Stimulated activated CD8-positive, alpha-beta memory T cell treated with anti-CD3 and anti-CD28 coated beads, Interleukin-15, amount 100 ng/mL, for 1 hour (primary cell): ENCODE measurements at regions not wholly inside any gene's neighbourhood (a gene's known extent, or its start where the extent isn't known, plus 50 kb on each side); places are given as distances from the start of the nearest gene placed in this dataset.

Experiments used
- DNase-seq: peaks from one replicate; pipeline ENCODE4 v3.0.0-alpha.2; 2020; ENCODE audit warnings: low read depth

- DNase-seq: no peak
Observed at GRCh38 chr1:221106616-221107015, 227.4 kb downstream of the HLX start.

DNA sequence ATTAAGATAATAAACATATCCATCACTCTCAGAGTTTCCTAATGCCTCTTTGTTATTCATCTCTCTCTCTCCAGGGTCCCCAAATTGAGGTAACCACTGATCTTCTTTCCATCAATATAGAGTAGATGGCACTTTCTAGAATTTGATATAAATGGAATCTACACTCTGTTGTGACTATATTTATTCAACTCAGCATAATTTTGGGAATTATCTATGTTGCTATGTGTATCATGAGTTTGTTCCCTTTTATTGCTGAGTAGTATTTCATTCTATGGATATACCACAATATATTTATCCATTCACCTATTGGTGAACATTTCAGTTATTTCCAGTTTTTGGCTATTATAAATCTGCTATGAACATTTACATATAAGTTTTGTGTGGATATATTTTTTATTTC is 230.7 kb downstream of the HLX start:
- no peak for DNase-seq

DNA sequence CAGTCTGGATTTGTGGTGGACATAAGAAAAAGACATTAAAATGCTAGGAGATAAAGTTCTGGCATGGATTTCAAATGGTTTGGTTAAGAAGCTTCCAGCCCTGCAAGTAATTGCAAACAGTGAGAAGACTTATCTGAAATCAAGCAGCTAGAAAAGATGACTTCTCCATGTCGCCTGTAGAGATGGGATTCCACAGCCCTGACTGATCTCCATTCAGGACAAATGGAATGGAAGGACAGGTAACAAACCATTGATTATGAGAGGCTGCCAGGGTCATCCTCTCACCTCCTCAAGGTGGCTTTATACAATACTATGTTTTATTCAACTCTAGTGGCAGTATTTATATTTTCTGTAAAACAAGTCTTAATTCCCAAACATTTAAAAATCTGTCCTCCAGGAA is 237.9 kb downstream of the HLX start:
- no peak for DNase-seq

DNA sequence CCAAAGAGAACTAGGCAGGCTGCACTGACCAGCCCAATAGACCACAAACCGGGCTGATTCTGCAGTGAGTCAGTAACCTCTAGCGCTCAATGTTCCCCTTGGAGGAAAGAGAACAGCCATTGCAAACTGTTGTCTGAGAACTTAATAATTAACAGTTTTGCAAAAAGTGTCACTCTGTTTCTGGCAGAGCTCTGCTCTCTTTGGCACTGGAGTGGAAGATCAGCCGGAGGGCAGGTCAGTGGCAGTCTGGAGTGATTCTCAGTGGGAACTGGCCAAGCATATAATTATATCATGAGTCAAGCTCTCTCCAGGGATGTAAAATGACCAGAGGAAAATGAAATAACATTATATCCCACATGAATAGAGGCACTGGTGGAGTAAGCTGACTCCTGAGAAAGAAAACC is 238.3 kb downstream of the HLX start:
- DNase-seq: no peak

GRCh38 chr1:221118176-221118937 is 239.1 kb downstream of the HLX start:
- no peak for DNase-seq

- no peak for DNase-seq
Observed at GRCh38 chr1:221118938-221119320, 239.7 kb downstream of the HLX start.

GRCh38 chr1:221122501-221122900 is 243.3 kb downstream of the HLX start:
- no peak for DNase-seq

GRCh38 chr1:221125976-221126375 is 246.7 kb downstream of the HLX start:
- DNase-seq: no peak

DNA sequence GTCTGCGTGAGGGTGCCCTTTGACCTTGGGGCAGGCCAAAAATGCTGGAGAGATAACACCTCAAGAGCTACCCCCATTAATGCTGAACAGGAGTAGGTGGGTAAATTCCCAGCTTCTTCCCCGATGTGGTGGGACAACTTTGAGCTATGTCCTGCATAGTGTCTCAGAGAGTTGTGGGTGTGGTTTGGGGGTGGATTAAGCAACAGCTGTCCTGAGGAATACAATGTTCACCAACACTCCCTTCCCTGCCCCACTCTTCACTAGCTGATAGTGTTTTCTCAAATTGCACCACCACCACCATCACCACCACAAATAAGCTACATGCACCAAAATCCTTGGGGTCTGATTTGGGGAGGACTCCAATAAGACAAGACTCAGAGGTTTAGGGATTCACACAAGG is 258.4 kb downstream of the HLX start:
- no peak for DNase-seq

- no peak for DNase-seq
Observed at GRCh38 chr1:221138516-221138915, 259.3 kb downstream of the HLX start.

DNA sequence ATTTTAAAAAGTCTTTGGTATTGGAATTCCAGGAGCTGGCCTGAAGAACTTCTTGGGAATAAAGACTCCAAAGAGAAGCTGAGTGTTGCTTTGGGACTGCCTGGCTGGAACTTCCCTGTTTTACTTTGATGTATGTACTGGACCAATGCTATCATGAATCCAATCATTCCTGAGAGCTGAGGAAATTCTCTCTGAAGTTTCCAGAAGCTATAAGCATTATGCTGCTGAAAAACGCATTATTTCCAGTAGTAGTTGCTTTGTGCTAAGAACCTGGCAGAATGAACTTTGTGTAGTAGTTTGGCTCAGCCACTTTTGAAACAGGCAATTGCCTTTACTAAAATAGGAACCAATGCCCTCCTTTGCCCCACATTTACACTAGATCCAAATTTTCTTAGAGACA is 260.7 kb downstream of the HLX start:
- DNase-seq: no peak

- DNase-seq: no peak
Observed at GRCh38 chr1:221141096-221141495, 261.9 kb downstream of the HLX start.

DNA sequence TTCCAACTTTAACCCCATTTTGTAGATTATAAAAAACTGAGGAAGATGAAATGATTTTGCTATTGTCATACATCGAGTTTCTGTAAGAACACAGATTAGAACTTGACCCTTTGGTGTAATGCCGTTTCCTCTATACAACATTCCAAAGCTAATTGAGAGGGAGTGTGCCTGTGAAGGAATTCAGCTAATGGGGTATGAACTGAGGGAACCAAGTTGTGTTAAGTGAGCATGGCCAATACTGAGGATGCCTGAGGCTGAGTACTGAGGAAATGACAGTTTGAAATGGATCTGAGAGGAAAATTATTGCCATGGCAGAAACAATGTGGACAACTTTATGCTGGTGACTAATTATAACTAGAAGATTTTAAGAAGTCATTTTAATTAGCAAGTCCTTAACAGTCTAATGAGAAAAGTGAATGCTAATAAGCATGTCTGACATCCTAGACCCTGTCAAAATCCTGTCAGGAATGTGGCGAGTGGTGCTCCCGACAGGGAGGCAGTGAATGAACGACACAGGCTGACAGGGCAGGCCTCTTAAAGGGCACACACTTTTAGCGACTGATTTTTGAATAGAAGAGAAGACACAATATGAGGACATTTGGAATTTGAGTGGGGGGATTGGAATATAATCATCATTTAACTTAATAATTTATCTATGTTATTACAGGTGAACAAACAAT is 262.5 kb downstream of the HLX start:
- DNase-seq: no peak

GRCh38 chr1:221148660-221149059 is 269.4 kb downstream of the HLX start:
- DNase-seq: no peak

- DNase-seq: no peak
Observed at GRCh38 chr1:221149111-221149510, 269.9 kb downstream of the HLX start.

DNA sequence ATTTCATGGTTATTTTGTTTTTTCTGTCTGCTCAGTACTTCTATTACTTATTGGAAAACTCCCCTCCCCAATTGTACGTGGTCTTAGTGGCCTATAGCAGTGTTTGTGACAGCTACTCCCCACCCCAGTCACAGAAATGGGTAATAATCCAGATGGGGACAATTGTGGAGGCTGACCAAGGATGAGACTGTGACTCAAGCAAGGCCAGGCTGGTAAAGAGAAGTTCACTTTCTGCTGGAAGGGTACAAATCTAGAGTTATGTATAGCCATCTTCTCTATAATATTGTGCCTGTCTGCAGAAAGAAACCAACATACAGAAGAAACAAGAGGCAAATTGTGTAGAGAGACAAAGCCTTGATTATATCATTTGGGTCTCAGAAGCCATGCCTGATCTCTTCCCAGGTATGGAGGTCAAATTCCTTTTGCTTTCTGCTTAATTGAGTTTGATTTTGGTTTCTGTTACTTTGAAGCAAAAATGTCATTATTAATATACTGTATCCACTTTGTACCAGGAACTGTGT is 270.4 kb downstream of the HLX start:
- DNase-seq: no peak

DNA sequence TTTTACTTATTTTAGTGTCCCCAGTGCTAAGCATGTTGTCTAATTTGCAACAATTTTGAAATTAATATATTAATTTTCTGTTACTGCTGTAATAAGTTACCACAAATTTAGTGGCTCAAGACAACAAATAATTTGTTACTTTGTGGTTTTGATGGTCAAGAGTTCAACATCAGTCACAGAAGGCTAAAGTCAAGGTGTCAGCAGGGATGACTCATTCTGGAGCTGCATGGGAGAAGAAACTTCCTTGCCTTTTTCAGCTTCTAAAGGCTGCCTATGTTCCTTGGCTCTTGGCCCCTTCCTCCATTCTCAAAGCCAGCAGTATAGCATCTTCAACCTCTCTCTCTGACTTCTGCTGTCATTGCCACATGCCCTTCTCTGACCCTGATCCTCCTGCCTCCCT is 271.8 kb downstream of the HLX start:
- DNase-seq: no peak

GRCh38 chr1:221154932-221155331 is 275.7 kb downstream of the HLX start:
- no peak for DNase-seq

DNA sequence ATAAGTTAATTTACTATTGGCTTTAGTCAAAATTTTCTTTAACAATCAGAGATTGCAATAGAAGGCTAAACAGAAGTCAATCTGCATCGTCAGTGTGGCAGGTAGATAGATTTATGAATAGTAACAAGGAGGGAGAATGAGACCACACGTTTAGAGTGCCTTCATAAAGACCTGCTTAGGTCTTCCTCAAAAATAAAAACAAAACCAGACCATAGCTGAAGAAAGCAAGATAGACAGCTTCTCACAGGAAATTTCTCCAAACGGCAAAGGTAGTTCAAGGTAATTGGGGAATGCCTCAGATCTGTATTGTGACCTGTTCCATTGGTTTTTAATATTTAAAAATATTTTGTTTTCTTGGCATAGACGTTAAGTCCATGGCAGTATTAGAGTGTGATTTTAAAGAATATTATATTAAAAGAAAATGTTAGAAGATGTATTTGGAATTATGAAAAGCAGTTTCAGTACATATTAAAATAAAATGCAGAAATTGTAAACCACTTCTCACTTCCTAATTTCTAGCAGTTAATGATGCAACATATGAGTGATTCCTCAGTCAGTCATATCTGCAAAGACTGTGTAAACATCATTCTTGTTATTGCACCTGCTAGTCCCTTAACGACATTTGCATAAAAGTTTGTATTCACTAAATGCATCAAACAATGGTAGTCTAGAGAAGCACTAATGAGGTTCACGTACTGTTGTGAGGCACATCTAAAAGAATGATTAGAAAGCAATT is 278.0 kb downstream of the HLX start:
- no peak for DNase-seq

DNA sequence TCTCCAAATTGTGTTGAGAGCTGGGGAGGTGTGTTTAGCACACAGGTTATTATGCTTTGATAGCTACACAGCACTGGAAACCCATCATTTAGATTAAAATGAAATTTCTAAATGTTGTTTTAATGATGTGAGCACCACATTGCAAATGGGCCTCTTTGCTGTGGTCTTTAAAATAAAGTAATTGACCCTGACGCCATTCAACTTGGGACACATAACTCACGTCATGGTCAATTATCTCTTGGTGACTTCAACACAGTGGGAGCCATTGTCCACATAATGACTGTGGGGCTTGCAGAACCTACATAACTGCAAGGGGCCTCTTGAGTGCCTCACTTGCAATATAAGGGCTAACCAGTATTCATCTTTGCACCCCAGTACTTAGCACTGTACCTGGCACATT is 280.4 kb downstream of the HLX start:
- DNase-seq: no peak

GRCh38 chr1:221161571-221162041 is 282.4 kb downstream of the HLX start:
- DNase-seq: no peak

DNA sequence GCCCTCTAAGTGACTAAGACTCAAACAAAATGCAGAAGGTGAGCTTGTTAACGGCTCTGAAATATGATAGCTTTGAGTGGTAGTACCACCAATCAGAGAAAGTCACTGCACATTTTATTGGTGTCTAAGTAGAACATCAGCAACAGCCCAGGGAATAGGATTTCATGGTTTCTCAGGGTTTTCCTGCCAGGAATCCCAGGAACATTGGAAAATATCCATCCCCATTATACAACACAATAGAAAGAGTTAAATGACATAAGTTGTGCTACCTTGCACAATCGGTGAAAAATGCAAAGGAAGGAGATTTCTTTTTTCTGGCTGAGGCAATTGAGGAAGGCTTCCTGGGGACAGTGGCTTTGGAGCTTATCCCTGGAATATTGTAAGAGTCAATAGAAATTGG is 283.1 kb downstream of the HLX start:
- DNase-seq: no peak

DNA sequence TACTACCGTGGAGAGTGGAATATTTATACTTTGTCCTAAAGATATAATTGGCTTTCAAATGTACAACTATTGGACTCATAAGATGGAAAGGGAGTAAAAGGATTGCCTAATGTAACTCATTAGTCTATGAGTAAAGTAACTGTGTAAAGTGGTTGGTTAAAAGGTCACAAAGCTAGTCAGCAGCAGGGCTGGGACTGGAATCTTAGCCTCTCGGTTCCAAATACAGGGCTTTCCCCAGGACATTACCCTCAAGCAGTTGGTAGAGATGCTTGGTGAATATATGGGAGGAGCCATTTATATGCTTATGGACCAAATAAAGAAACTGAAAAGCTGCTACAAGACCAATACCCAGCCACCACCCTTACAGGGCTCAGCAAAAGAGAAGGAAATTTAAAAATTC is 283.7 kb downstream of the HLX start:
- DNase-seq: no peak
